AG09319 (cell line): ENCODE measurements at regions not wholly inside any gene's neighbourhood (a gene's known extent, or its start where the extent isn't known, plus 50 kb on each side); places are given as distances from the start of the nearest gene placed in this dataset.

Experiments
- DNase-seq: peaks from one replicate; pipeline ENCODE4 v3.0.0-alpha.2; 2010; ENCODE audit warnings: low read depth; ENCODE audit errors: extremely low read depth
- TF ChIP-seq, protein P1 (sequence below): IDR thresholded peaks from 2 replicates; pipeline ENCODE4 v1.5.1; 2011; ENCODE audit warnings: low read depth, mild to moderate bottlenecking, inconsistent platforms, low read length, moderate library complexity

DNA sequence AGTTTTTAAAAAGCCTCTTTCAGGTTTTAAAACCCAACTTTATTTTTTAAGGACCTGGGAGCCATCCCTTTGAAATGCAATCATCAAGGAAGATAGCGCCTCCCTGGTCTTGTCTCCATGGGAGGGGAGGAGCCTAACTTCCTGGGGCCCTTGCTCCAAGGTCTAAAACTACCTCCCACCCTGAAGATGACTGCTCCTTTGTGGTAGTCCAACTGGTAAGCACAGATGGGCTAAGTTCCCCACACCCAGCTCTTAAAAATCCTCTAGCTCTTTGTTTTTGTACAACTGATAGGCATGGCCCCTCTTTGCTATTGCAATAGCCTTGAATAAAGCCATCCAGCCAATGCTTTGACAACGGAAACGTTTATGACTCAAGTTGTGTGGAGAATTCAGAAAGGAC, 716.8 kb downstream of the CBLN2 start:
- TF ChIP-seq, protein P1, sequence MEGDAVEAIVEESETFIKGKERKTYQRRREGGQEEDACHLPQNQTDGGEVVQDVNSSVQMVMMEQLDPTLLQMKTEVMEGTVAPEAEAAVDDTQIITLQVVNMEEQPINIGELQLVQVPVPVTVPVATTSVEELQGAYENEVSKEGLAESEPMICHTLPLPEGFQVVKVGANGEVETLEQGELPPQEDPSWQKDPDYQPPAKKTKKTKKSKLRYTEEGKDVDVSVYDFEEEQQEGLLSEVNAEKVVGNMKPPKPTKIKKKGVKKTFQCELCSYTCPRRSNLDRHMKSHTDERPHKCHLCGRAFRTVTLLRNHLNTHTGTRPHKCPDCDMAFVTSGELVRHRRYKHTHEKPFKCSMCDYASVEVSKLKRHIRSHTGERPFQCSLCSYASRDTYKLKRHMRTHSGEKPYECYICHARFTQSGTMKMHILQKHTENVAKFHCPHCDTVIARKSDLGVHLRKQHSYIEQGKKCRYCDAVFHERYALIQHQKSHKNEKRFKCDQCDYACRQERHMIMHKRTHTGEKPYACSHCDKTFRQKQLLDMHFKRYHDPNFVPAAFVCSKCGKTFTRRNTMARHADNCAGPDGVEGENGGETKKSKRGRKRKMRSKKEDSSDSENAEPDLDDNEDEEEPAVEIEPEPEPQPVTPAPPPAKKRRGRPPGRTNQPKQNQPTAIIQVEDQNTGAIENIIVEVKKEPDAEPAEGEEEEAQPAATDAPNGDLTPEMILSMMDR = no peak
- DNase-seq = no peak

DNA sequence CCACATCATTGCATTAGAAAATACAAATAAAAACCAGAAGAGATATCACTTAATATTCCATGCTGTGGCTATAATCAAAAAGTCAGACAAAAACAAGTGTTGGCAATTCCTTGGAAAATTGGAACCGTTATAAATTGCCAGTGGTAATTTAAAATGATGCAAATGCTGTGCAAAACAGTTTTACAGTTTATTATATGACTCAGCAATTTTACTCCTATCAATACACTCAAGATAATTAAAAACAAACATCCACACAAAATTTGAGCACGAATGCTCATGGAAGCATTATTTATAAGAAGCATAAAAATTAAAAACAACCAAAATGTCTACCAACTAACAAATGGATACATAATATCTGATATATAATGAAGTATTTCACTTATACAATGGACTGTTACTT, 728.8 kb downstream of the CBLN2 start:
- DNase-seq = no peak
- TF ChIP-seq, protein P1 = no peak

DNA sequence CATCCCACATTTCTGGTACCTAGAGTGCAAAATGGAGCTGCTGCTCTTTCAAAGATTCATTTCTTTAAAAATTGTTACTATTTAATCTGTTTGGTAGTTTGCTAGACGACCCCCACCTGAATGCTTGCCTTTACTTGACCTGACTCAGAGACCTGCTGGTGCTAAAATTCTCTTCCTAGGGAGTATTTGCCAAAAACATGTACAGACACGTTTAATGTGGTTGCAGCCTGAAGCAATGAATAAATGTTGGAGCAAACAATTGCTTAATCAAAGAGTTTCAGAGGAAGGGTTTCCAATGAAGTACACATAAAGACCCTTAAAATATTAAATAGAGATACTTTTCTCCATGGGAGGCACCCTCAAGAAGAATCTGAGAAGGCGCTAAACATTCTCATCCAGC, 734.4 kb downstream of the CBLN2 start:
- TF ChIP-seq, protein P1 = no peak
- no peak for DNase-seq

DNA sequence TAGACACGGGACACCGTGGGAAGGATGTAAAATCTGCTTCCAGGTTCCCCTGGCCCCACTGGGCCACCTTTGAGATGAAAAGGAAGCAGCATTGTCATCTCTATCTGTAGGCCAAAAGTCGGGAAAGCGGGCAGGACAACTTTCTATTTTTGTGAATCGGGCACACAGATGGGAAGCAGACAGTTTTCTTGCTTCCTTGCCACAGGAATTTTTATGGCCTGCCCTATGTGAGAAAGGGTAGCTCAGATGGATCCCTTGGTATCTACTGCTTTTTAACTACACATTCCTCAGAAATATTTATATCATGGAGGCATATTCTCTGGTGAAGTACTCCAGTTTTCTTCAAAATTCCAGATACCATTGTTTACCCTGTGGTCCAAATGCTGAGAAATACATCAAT, 735.5 kb downstream of the CBLN2 start:
- TF ChIP-seq, protein P1 = no peak
- DNase-seq = no peak

DNA sequence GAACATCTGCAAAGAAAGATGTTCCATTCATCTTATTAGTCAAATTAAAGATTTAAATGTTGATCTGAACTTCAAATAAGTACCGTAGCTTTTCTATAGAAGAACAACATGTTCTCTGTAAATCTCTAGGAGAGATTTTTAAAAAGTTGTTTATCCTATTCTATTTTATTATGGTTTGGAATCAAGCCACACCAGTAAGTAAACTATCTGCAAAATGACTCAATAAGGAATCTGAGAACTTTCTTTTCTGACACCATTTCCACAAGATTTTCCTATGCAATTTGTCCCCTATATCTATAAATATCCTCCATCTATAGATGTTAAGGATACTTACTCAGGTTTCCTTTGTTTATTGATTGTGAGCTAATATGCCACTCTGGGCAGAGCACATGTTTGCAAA, 736.6 kb downstream of the CBLN2 start:
- TF ChIP-seq, protein P1 = no peak
- DNase-seq = no peak

DNA sequence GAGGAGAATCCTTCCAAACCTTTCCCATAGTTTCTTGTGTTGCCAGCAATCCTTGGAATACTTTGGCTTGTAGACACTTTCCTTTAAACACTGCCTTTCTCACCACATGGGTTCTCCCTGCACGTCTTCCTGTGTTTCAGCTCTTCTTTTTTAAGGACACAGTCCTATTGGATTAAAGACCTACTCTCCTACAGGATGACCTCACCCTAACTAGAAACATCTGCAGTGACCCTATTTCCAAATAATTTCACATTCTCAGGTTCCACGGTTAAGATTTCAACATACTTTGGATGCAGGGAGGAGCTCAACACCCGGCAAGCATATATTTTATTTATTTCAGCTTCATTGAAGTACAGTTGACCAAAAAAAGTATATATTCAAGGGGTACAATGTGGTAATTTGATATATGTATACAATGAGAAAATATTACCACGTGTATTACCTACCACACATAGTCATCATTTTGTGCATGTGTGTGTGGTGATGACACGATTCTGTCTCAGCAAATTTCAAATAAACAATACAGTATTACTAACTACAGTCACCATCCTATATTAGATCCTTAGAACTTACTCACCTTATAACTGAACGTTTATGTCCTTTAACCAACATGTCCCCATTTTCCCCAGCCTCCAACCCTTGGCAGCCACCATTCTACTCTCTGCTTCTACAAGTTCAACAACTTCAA, 745.0 kb downstream of the CBLN2 start:
- DNase-seq = peak; percentile 2
- TF ChIP-seq, protein P1 = no peak

DNA sequence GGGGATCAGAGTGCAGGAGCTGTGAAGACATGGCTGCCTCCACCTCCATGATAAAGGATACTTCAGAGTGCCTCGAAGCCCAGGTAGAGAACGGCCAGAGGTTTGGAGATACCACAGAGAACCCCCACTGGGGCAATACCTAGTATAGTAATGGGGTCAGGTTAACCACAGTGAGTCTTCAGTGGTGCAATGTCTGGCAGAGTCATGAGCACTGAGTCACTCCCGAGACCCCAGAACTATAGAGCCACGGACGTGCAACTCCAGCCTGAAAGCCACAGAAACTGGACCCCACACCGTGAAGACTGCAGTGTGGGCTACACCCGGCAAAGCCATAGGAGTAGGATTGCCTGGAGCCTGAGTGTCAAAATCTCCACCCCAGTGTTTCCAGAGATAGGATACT, 746.6 kb downstream of the CBLN2 start:
- no peak for DNase-seq
- TF ChIP-seq, protein P1 = no peak
